ENCODE measurements at regions not wholly inside any gene's neighbourhood (a gene's known extent, or its start where the extent isn't known, plus 50 kb on each side); places are given as distances from the start of the nearest gene placed in this dataset.
A peak's percentile ranks its signal among the peaks of the same experiment; 100 is the strongest.

- no peak for DNase-seq (ENCODE audit: low spot score)
- no peak for TF ChIP-seq CTCF (conservative IDR thresholded peaks at IDR 0.05; ENCODE audit: low read depth)
- H3K27ac ChIP-seq, result no peak overlapping the region
- POLR2A ChIA-PET (ENCODE audit: low non-redundant PET), result no interaction called here
- CTCF ChIA-PET, result no interaction called here
Observed at GRCh38 chr3:132084982-132085381, 50.2 kb upstream of the CPNE4 start.

- TF ChIP-seq CTCF (conservative IDR thresholded peaks at IDR 0.05; ENCODE audit: low read depth), result no peak
- ChIA-PET POLR2A (ENCODE audit: low non-redundant PET) (no interaction called here), CTCF (interaction anchor here (0.6 kb wide), 2 partner anchors 152 to 281 kb away, joined by 3 read pairs; no protein-coding TSS in a partner anchor)
- no peak for DNase-seq (ENCODE audit: low spot score)
- H3K27ac ChIP-seq, result no peak overlapping the region
Observed at GRCh38 chr3:132087356-132087755, 52.5 kb upstream of the CPNE4 start.

GRCh38 chr3:132088291-132088690 is 53.5 kb upstream of the CPNE4 start:
- TF ChIP-seq CTCF (conservative IDR thresholded peaks at IDR 0.05; ENCODE audit: low read depth), result no peak
- CTCF ChIA-PET, result no interaction called here

GRCh38 chr3:132090921-132091320 is 56.1 kb upstream of the CPNE4 start:
- no peak for TF ChIP-seq CTCF (conservative IDR thresholded peaks at IDR 0.05; ENCODE audit: low read depth)
- DNase-seq (ENCODE audit: low spot score), result no peak
- ChIA-PET POLR2A (ENCODE audit: low non-redundant PET) (no interaction called here), CTCF (interaction anchor here (1.1 kb wide), 1 partner anchor 56 kb away, joined by 4 read pairs; the partner anchor contains the start of gene CPNE4)
- no peak overlapping the region for H3K27ac ChIP-seq

More at GRCh38 chr3:132088291-132088690, 53.5 kb upstream of the CPNE4 start:
- POLR2A ChIA-PET (ENCODE audit: low non-redundant PET), result no interaction called here
- DNase-seq (ENCODE audit: low spot score), result no peak
- H3K27ac ChIP-seq, result no peak overlapping the region

GRCh38 chr3:132116601-132117000 is 81.8 kb upstream of the CPNE4 start:
- H3K27ac ChIP-seq, result no peak overlapping the region
- no peak for DNase-seq (ENCODE audit: low spot score)
- POLR2A ChIA-PET (ENCODE audit: low non-redundant PET), result no interaction called here
- CTCF ChIA-PET, result no interaction called here
- no peak for TF ChIP-seq CTCF (conservative IDR thresholded peaks at IDR 0.05; ENCODE audit: low read depth)

- H3K27ac ChIP-seq, result no peak overlapping the region
- DNase-seq (ENCODE audit: low spot score), result peak; percentile 2
- no peak for TF ChIP-seq CTCF (conservative IDR thresholded peaks at IDR 0.05; ENCODE audit: low read depth)
- CTCF ChIA-PET, result no interaction called here
- POLR2A ChIA-PET (ENCODE audit: low non-redundant PET), result no interaction called here
Observed at GRCh38 chr3:132117642-132118041, 82.8 kb upstream of the CPNE4 start.

GRCh38 chr3:132119531-132119930 is 84.7 kb upstream of the CPNE4 start:
- H3K27ac ChIP-seq, result no peak overlapping the region
- TF ChIP-seq CTCF (conservative IDR thresholded peaks at IDR 0.05; ENCODE audit: low read depth), result no peak
- CTCF ChIA-PET, result interaction anchor here (0.6 kb wide), 2 partner anchors 554 to 749 kb away, joined by 5 to 9 read pairs; no protein-coding TSS in a partner anchor
- no peak for DNase-seq (ENCODE audit: low spot score)
- POLR2A ChIA-PET (ENCODE audit: low non-redundant PET), result no interaction called here

Data from RWPE1 (cell line).